H9 (cell line): ENCODE measurements at regions not wholly inside any gene's neighbourhood (a gene's known extent, or its start where the extent isn't known, plus 50 kb on each side); places are given as distances from the start of the nearest gene placed in this dataset.
A peak's percentile ranks its signal among the peaks of the same experiment; 100 is the strongest.

Experiments
- DNase-seq: peaks from one replicate; pipeline ENCODE4 v3.0.0-alpha.2; 2017
- H2AFZ ChIP-seq: one replicate; pipeline ENCODE4 v1.6.1; 2013; ENCODE audit warnings: mild to moderate bottlenecking, low read length, control low read depth, moderate library complexity
- H2AK5ac ChIP-seq: 2 replicates; pipeline ENCODE4 v1.6.1; 2013; ENCODE audit warnings: low read length, control low read depth, mixed read lengths; ENCODE audit not compliant: insufficient read length
- H2BK120ac ChIP-seq: one replicate; pipeline ENCODE4 v1.6.1; 2013; ENCODE audit warnings: low read depth, mild to moderate bottlenecking, low read length, control low read depth, inconsistent platforms; ENCODE audit not compliant: poor library complexity, severe bottlenecking
- H2BK12ac ChIP-seq: 2 replicates; pipeline ENCODE4 v1.6.1; 2013; ENCODE audit warnings: low read length, control low read depth, mixed read lengths, low read depth; ENCODE audit not compliant: insufficient read length
- H2BK15ac ChIP-seq: 2 replicates; pipeline ENCODE4 v1.6.1; 2013; ENCODE audit warnings: low read depth, low read length, control low read depth
- H2BK20ac ChIP-seq: one replicate; pipeline ENCODE4 v1.6.1; 2013; ENCODE audit warnings: low read depth, mild to moderate bottlenecking, low read length, control low read depth, inconsistent platforms; ENCODE audit not compliant: poor library complexity, severe bottlenecking
- H2BK5ac ChIP-seq: 2 replicates; pipeline ENCODE4 v1.6.1; 2013; ENCODE audit warnings: low read length, control low read depth, mixed read lengths; ENCODE audit not compliant: insufficient read length
- H3K14ac ChIP-seq: 2 replicates; pipeline ENCODE4 v1.6.1; 2013; ENCODE audit warnings: low read length, control low read depth; ENCODE audit not compliant: insufficient read depth
- H3K18ac ChIP-seq: 2 replicates; pipeline ENCODE4 v1.6.1; 2013; ENCODE audit warnings: low read depth, mild to moderate bottlenecking, mixed read lengths, low read length, control low read depth; ENCODE audit not compliant: insufficient read length
- H3K23ac ChIP-seq: 2 replicates; pipeline ENCODE4 v1.6.1; 2013; ENCODE audit warnings: low read length, control low read depth, mixed read lengths, low read depth; ENCODE audit not compliant: insufficient read length
- H3K23me2 ChIP-seq: 2 replicates; pipeline ENCODE4 v1.6.1; 2013; ENCODE audit warnings: low read depth, mild to moderate bottlenecking, mixed read lengths, low read length, control low read depth; ENCODE audit not compliant: insufficient read length, poor library complexity, severe bottlenecking
- H3K27ac ChIP-seq: 2 replicates; pipeline ENCODE4 v1.5.1; 2013; ENCODE audit warnings: low read length, control low read depth, mixed read lengths, low read depth; ENCODE audit not compliant: insufficient read length
- H3K27me3 ChIP-seq: 2 replicates; pipeline ENCODE4 v1.6.1; 2013; ENCODE audit warnings: low read length, control low read depth, inconsistent platforms; ENCODE audit not compliant: insufficient read depth
- H3K4ac ChIP-seq: 2 replicates; pipeline ENCODE4 v1.6.1; 2013; ENCODE audit warnings: low read depth, mild to moderate bottlenecking, control low read depth, inconsistent platforms, low read length, moderate library complexity
- H3K4me1 ChIP-seq: 2 replicates; pipeline ENCODE4 v1.6.1; 2013; ENCODE audit warnings: low read length, control low read depth, inconsistent platforms; ENCODE audit not compliant: insufficient read depth
- H3K4me2 ChIP-seq: 2 replicates; pipeline ENCODE4 v1.6.1; 2013; ENCODE audit warnings: low read length, control low read depth, mixed read lengths; ENCODE audit not compliant: insufficient read length, insufficient read depth
- H3K56ac ChIP-seq: 2 replicates; pipeline ENCODE4 v1.6.1; 2013; ENCODE audit warnings: low read depth, mild to moderate bottlenecking, mixed read lengths, low read length, control low read depth; ENCODE audit not compliant: insufficient read length
- H3K79me1 ChIP-seq: 2 replicates; pipeline ENCODE4 v1.6.1; 2013; ENCODE audit warnings: low read depth, mild to moderate bottlenecking, moderate library complexity, low read length, control low read depth, inconsistent platforms; ENCODE audit not compliant: insufficient read depth, poor library complexity, severe bottlenecking
- H3K79me2 ChIP-seq: 2 replicates; pipeline ENCODE4 v1.6.1; 2013; ENCODE audit warnings: low read length, control low read depth, inconsistent platforms; ENCODE audit not compliant: insufficient read depth
- H3K9ac ChIP-seq: 2 replicates; pipeline ENCODE4 v1.6.1; 2013; ENCODE audit warnings: low read length, control low read depth, mixed read lengths; ENCODE audit not compliant: insufficient read length; ENCODE audit errors: extremely low read depth
- H3K9me3 ChIP-seq: one replicate; pipeline ENCODE4 v1.6.1; 2013; ENCODE audit warnings: low read depth, low read length, inconsistent platforms; ENCODE audit not compliant: control insufficient read depth
- H3T11ph ChIP-seq: one replicate; pipeline ENCODE4 v1.6.1; 2013; ENCODE audit warnings: mild to moderate bottlenecking, low read length, control low read depth, inconsistent platforms
- H4K20me1 ChIP-seq: one replicate; pipeline ENCODE4 v1.6.1; 2013; ENCODE audit not compliant: control insufficient read depth, insufficient read length, insufficient read depth
- H4K5ac ChIP-seq: 2 replicates; pipeline ENCODE4 v1.6.1; 2013; ENCODE audit warnings: low read depth, mild to moderate bottlenecking, mixed read lengths, low read length, control low read depth; ENCODE audit not compliant: insufficient read length
- H4K8ac ChIP-seq: replicated peaks from 2 replicates; pipeline ENCODE4 v1.6.1; 2013; ENCODE audit warnings: low read length, control low read depth, mixed read lengths, low read depth; ENCODE audit not compliant: insufficient read length
- H4K91ac ChIP-seq: 2 replicates; pipeline ENCODE4 v1.6.1; 2013; ENCODE audit warnings: low read depth, mild to moderate bottlenecking, moderate library complexity, mixed read lengths, low read length, control low read depth; ENCODE audit not compliant: insufficient read length
- H3K27ac Mint-ChIP-seq, 3 experiments: 2 replicates in 2 of 3; 3 replicates in 1 of 3; pipeline ENCODE4 v1.8.0; 2020 to 2021; ENCODE audit warnings: mixed read lengths in 3 of 3, mild to moderate bottlenecking in 1 of 3, moderate library complexity in 1 of 3
- H3K27me3 Mint-ChIP-seq: 2 replicates; pipeline ENCODE4 v1.8.0; 2021; ENCODE audit warnings: low read depth, mild to moderate bottlenecking, moderate library complexity, mixed read lengths
- H3K36me3 Mint-ChIP-seq, 3 experiments: 2 replicates in 2 of 3; 3 replicates in 1 of 3; pipeline ENCODE4 v1.8.0; 2020 to 2021; ENCODE audit warnings: low read depth in 3 of 3, mixed read lengths in 3 of 3; ENCODE audit not compliant: insufficient read depth in 1 of 3
- H3K4me1 Mint-ChIP-seq, 2 experiments: 2 replicates each; pipeline ENCODE4 v1.8.0; 2020; ENCODE audit warnings: mixed read lengths in 2 of 2
- H3K4me3 Mint-ChIP-seq, 2 experiments: 2 replicates in 1 of 2; 3 replicates in 1 of 2; pipeline ENCODE4 v1.8.0; 2020 to 2021; ENCODE audit warnings: mild to moderate bottlenecking in 2 of 2, mixed read lengths in 2 of 2, moderate library complexity in 1 of 2
- H3K9me3 Mint-ChIP-seq, 2 experiments: 2 replicates in 1 of 2; 3 replicates in 1 of 2; pipeline ENCODE4 v1.8.0; 2020; ENCODE audit warnings: mild to moderate bottlenecking in 2 of 2, mixed read lengths in 2 of 2, moderate library complexity in 1 of 2
- WGBS: extraction: QIAGEN DNeasy Blood & Tissue Kit; methylation state at CpG from one replicate; pipeline ENCODE4 v1.1.7; 2013; ENCODE audit warnings: missing lambda C conversion rate, low lambda C conversion rate, mixed read lengths; ENCODE audit not compliant: insufficient read length; ENCODE audit errors: extremely low coverage; 5-methylcytosine and 5-hydroxymethylcytosine counted together
- TF ChIP-seq, protein P1 (sequence below): fragments of 200-600 bp; sonication (generic); conservative IDR thresholded peaks from 3 replicates; pipeline ENCODE4 v1.8.0; 2021; ENCODE audit warnings: antibody characterized with exemption, mild to moderate bottlenecking

DNA sequence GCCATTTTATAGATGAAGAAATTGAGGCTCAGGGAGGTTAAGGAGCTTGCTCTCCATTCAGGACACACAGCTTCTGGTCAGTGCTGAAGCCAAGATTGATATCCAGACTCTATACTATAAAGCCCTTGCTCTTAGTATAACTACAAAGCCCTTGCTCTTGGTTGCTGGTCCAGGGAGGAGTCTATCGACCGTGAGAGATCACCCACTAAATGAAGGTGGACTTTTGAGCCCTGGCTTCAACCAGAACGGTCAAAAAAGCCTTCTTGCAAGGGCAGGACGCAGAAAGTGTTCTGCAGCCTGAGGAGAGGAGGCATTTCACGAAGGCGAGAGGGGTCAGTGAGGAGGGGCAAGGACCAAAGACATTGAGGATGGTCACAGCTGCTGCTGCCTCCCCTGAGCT is 176.3 kb downstream of the CYP26A1 start:
- Histone ChIP-seq H2BK15ac (no peak overlapping the region), H3K4ac (no peak overlapping the region), H3K56ac (no peak overlapping the region), H2BK20ac (no peak overlapping the region), H2AFZ (no peak overlapping the region), H3K18ac (no peak overlapping the region), H3K4me1 (no peaks in the 10 kb centered on the region; the same call in 1 of the 2 replicates), H3K23me2 (no peaks in the 10 kb centered on the region), H2BK12ac (no peak overlapping the region), H4K20me1 (no peaks in the 10 kb centered on the region), H4K91ac (no peak overlapping the region), H4K5ac (no peak overlapping the region), H4K8ac (no peak overlapping the region), H3T11ph (no peak overlapping the region), H2BK120ac (no peak overlapping the region), H2AK5ac (no peak overlapping the region), H3K79me1 (no peaks in the 10 kb centered on the region), H3K23ac (no peak overlapping the region), H3K9ac (no peak overlapping the region), H2BK5ac (no peak overlapping the region), H3K27ac (no peak overlapping the region), H3K14ac (no peak overlapping the region; the same call in 1 of the 2 replicates), H3K79me2 (no peaks in the 10 kb centered on the region), H3K4me2 (no peak overlapping the region), H3K27me3 (no peaks in the 10 kb centered on the region), H3K9me3 (no peaks in the 10 kb centered on the region)
- H3K36me3 Mint-ChIP-seq = peaks cover 0 to 2% (median 0%) of the 10 kb centered on the region in 3 experiments; a peak in 2 of 7 replicates
- no CpG with 5 or more reads among the region's 6 CpGs for WGBS
- H3K4me1 Mint-ChIP-seq = peaks cover 23 to 35% of the 10 kb centered on the region in 2 experiments
- no peaks in the 10 kb centered on the region; a peak in 1 of 5 replicates for H3K9me3 Mint-ChIP-seq
- no peak overlapping the region for H3K4me3 Mint-ChIP-seq
- H3K27ac Mint-ChIP-seq = peak overlapping the region in 1 of 3 experiments; percentile 23; a peak in 1 of 7 replicates
- H3K27me3 Mint-ChIP-seq = no peaks in the 10 kb centered on the region; the same call in 1 of the 2 replicates
- TF ChIP-seq, protein P1, sequence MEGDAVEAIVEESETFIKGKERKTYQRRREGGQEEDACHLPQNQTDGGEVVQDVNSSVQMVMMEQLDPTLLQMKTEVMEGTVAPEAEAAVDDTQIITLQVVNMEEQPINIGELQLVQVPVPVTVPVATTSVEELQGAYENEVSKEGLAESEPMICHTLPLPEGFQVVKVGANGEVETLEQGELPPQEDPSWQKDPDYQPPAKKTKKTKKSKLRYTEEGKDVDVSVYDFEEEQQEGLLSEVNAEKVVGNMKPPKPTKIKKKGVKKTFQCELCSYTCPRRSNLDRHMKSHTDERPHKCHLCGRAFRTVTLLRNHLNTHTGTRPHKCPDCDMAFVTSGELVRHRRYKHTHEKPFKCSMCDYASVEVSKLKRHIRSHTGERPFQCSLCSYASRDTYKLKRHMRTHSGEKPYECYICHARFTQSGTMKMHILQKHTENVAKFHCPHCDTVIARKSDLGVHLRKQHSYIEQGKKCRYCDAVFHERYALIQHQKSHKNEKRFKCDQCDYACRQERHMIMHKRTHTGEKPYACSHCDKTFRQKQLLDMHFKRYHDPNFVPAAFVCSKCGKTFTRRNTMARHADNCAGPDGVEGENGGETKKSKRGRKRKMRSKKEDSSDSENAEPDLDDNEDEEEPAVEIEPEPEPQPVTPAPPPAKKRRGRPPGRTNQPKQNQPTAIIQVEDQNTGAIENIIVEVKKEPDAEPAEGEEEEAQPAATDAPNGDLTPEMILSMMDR = no peak
- DNase-seq = no peak
